IMR-90 (cell line): ENCODE measurements at regions not wholly inside any gene's neighbourhood (a gene's known extent, or its start where the extent isn't known, plus 50 kb on each side); places are given as distances from the start of the nearest gene placed in this dataset.

ENCODE experiments used
- ATAC-seq: fragments of 200-7000 bp; cut with Tn5 transposase; 2 replicates; pipeline ENCODE4 v1.9.1; 2020; ENCODE audit warnings: low read depth, mild to moderate bottlenecking, moderate library complexity
- BruUV-seq: library from RNA; stranded (reverse); fragments of 400-500 nt; replicated peaks from 2 replicates; lab custom pipeline; 2021; lab: Mats Ljungman, UMichigan
- CTCF ChIA-PET: fragments of 300-600 bp; formaldehyde crosslinking; extraction: SDS; loops from one replicate; lab custom pipeline; 2021; ENCODE audit warnings: antibody characterized with exemption; lab: Yijun Ruan, JAX
- POLR2A ChIA-PET: fragments of 300-600 bp; sonication (Branson Sonifier 250); formaldehyde crosslinking; loops from one replicate; lab custom pipeline; 2022; ENCODE audit warnings: antibody characterized with exemption; ENCODE audit not compliant: unreplicated experiment; lab: Charles Lee
- DNase-seq: peaks from one replicate; pipeline ENCODE4 v3.0.0; 2013
- H2AFZ ChIP-seq: replicated peaks from 2 replicates; pipeline ENCODE3; 2013; ENCODE audit warnings: low read length, mild to moderate bottlenecking; ENCODE audit not compliant: poor library complexity
- H2AK5ac ChIP-seq: 2 replicates; pipeline ENCODE4 v1.6.1; 2013; ENCODE audit warnings: low read depth, low read length, inconsistent platforms
- H2AK9ac ChIP-seq: replicated peaks from 2 replicates; pipeline ENCODE3; 2013; ENCODE audit warnings: mild to moderate bottlenecking, low read depth, low read length, moderate library complexity; ENCODE audit not compliant: poor library complexity
- H2BK120ac ChIP-seq: 2 replicates; pipeline ENCODE4 v1.6.1; 2013; ENCODE audit warnings: low read depth, low read length, inconsistent platforms
- H2BK15ac ChIP-seq: 3 replicates; pipeline ENCODE4 v1.6.1; 2013; ENCODE audit warnings: low read depth, low read length, inconsistent platforms
- H2BK20ac ChIP-seq: 2 replicates; pipeline ENCODE4 v1.6.1; 2013; ENCODE audit warnings: low read depth, mild to moderate bottlenecking, inconsistent platforms, low read length, moderate library complexity
- H2BK5ac ChIP-seq: 2 replicates; pipeline ENCODE4 v1.6.1; 2013; ENCODE audit warnings: mild to moderate bottlenecking, low read depth, low read length, inconsistent platforms; ENCODE audit not compliant: poor library complexity, severe bottlenecking
- H3K14ac ChIP-seq: replicated peaks from 2 replicates; pipeline ENCODE4 v1.6.1; 2013; ENCODE audit warnings: low read depth, low read length, inconsistent platforms
- H3K18ac ChIP-seq: 2 replicates; pipeline ENCODE4 v1.6.1; 2013; ENCODE audit warnings: low read depth, low read length, control low read depth
- H3K23ac ChIP-seq: 2 replicates; pipeline ENCODE4 v1.6.1; 2013; ENCODE audit warnings: low read depth, low read length, inconsistent platforms
- H3K27ac ChIP-seq: 2 replicates; pipeline ENCODE4 v1.5.1; 2013; ENCODE audit warnings: mild to moderate bottlenecking, control low read depth, low read length; ENCODE audit not compliant: insufficient read depth
- H3K27me3 ChIP-seq: 2 replicates; pipeline ENCODE4 v1.6.1; 2013; ENCODE audit warnings: low read length; ENCODE audit not compliant: control insufficient read depth, insufficient read depth
- H3K36me3 ChIP-seq: 2 replicates; pipeline ENCODE4 v1.6.1; 2013; ENCODE audit warnings: low read length, mixed read lengths; ENCODE audit not compliant: control insufficient read depth, insufficient read depth
- H3K4ac ChIP-seq: 2 replicates; pipeline ENCODE4 v1.6.1; 2013; ENCODE audit warnings: low read depth, low read length, inconsistent platforms
- H3K4me1 ChIP-seq: 2 replicates; pipeline ENCODE4 v1.6.1; 2013; ENCODE audit warnings: low read length, mixed read lengths; ENCODE audit not compliant: control insufficient read depth, insufficient read depth
- H3K4me2 ChIP-seq: 2 replicates; pipeline ENCODE4 v1.6.1; 2013; ENCODE audit warnings: low read depth, mild to moderate bottlenecking, control low read depth, low read length, moderate library complexity
- H3K4me3 ChIP-seq: 2 replicates; pipeline ENCODE4 v1.5.1; 2013; ENCODE audit warnings: low read depth, mild to moderate bottlenecking, control low read depth, low read length, moderate library complexity; ENCODE audit not compliant: insufficient read depth
- H3K56ac ChIP-seq: 2 replicates; pipeline ENCODE4 v1.6.1; 2013; ENCODE audit warnings: low read length, inconsistent platforms; ENCODE audit not compliant: insufficient read depth; ENCODE audit errors: extremely low read depth
- H3K79me1 ChIP-seq, 2 experiments: 2 replicates each; pipeline ENCODE4 v1.6.1; 2013; ENCODE audit warnings: low read length in 2 of 2, inconsistent platforms in 1 of 2, low read depth in 1 of 2
- H3K9ac ChIP-seq: 2 replicates; pipeline ENCODE4 v1.6.1; 2013; ENCODE audit warnings: low read depth, low read length, control low read depth
- H3K9me1 ChIP-seq: 2 replicates; pipeline ENCODE4 v1.6.1; 2013; ENCODE audit warnings: low read length, inconsistent platforms; ENCODE audit not compliant: insufficient read depth
- H3K9me3 ChIP-seq: 2 replicates; pipeline ENCODE4 v1.6.1; 2013; ENCODE audit warnings: low read length; ENCODE audit not compliant: control insufficient read depth, insufficient read depth
- H4K20me1 ChIP-seq: 2 replicates; pipeline ENCODE4 v1.6.1; 2013; ENCODE audit warnings: low read length, inconsistent platforms; ENCODE audit not compliant: insufficient read depth
- H4K5ac ChIP-seq: 2 replicates; pipeline ENCODE4 v1.6.1; 2013; ENCODE audit warnings: mild to moderate bottlenecking, low read depth, low read length, control low read depth
- H4K8ac ChIP-seq, 2 experiments: 2 replicates each; pipeline ENCODE4 v1.6.1; 2013; ENCODE audit warnings: low read depth in 2 of 2, low read length in 2 of 2, control low read depth in 1 of 2, inconsistent platforms in 1 of 2
- H4K91ac ChIP-seq: 2 replicates; pipeline ENCODE4 v1.6.1; 2013; ENCODE audit warnings: low read depth, low read length, inconsistent platforms; ENCODE audit not compliant: insufficient read depth
- BHLHE40 ChIP-seq: fragments of 150-350 bp; IDR thresholded peaks from 2 replicates; pipeline ENCODE4 v1.6.1; 2016; ENCODE audit warnings: mild to moderate bottlenecking, low read depth, low read length
- FOS ChIP-seq: fragments of 150-350 bp; IDR thresholded peaks from 2 replicates; pipeline ENCODE4 v1.6.1; 2016; ENCODE audit warnings: low read depth, low read length
- MAFK ChIP-seq: IDR thresholded peaks from 2 replicates; pipeline ENCODE4 v1.6.1; 2012; ENCODE audit warnings: low read depth, low read length, improper control_type of control experiment
- MAZ ChIP-seq: IDR thresholded peaks from 2 replicates; pipeline ENCODE4 v1.6.1; 2012; ENCODE audit warnings: low read depth, mild to moderate bottlenecking, low read length, improper control_type of control experiment, moderate library complexity, borderline replicate concordance
- POLR2A ChIP-seq: IDR thresholded peaks from 2 replicates; pipeline ENCODE4 v1.6.1; 2012; ENCODE audit warnings: mild to moderate bottlenecking, low read depth, low read length
- RAD21 ChIP-seq: IDR thresholded peaks from 2 replicates; pipeline ENCODE4 v1.6.1; 2012; ENCODE audit warnings: low read length, improper control_type of control experiment
- RCOR1 ChIP-seq: IDR thresholded peaks from 2 replicates; pipeline ENCODE4 v1.6.1; 2012; ENCODE audit warnings: mild to moderate bottlenecking, low read length, improper control_type of control experiment; ENCODE audit not compliant: insufficient replicate concordance
- USF2 ChIP-seq: fragments of 150-350 bp; IDR thresholded peaks from 2 replicates; pipeline ENCODE4 v1.6.1; 2017; ENCODE audit warnings: mild to moderate bottlenecking, antibody characterized with exemption, low read length, low read depth
- WGBS, 2 experiments: methylation state at CpG; one replicate each; pipeline versions ENCODE4 v1.1.5 to v1.1.7; 2013; ENCODE audit warnings: missing lambda C conversion rate in 2 of 2; ENCODE audit not compliant: insufficient read length in 1 of 2; ENCODE audit errors: extremely low coverage in 2 of 2; 5-methylcytosine and 5-hydroxymethylcytosine counted together
- dilution Hi-C: fragments of 300-500 bp; cut with HindIII; formaldehyde crosslinking; loops from one replicate; pipeline ENCODE4 v1.14.3; 2018; ENCODE audit warnings: low sequenced_read_pairs; ENCODE audit not compliant: unreplicated experiment
- in situ Hi-C: fragments of 300-500 bp; cut with MboI; formaldehyde crosslinking; loops from 3 replicates; pipeline ENCODE4 v1.14.3; 2019; ENCODE audit warnings: low sequenced_read_pairs, inconsistent platforms, mixed read lengths
- intact Hi-C: fragments of 100-400 bp; cut with micrococcal nuclease; formaldehyde crosslinking; loops from 2 replicates; pipeline ENCODE4 v1.10.0; 2022

- intact Hi-C loops, result no loop called here
- Histone ChIP-seq H3K9me3 (no peaks in the 10 kb centered on the region), H3K4ac (no peak overlapping the region), H3K79me1 (no peaks in the 10 kb centered on the region), H3K56ac (no peak overlapping the region), H3K18ac (no peak overlapping the region), H2BK120ac (no peak overlapping the region), H2BK20ac (no peak overlapping the region), H4K8ac (no peak overlapping the region), H2AK5ac (no peak overlapping the region), H3K23ac (no peak overlapping the region), H3K4me1 (no peaks in the 10 kb centered on the region), H2AFZ (no peak overlapping the region), H4K20me1 (no peaks in the 10 kb centered on the region), H3K36me3 (no peaks in the 10 kb centered on the region), H3K9me1 (no peaks in the 10 kb centered on the region), H4K5ac (no peak overlapping the region), H3K4me2 (no peak overlapping the region), H3K14ac (no peak overlapping the region), H3K27me3 (no peaks in the 10 kb centered on the region), H2BK5ac (no peak overlapping the region), H3K27ac (no peak overlapping the region), H3K9ac (no peak overlapping the region), H2AK9ac (no peak overlapping the region), H2BK15ac (no peak overlapping the region), H4K91ac (no peak overlapping the region), H3K4me3 (no peak overlapping the region)
- no CpG with 5 or more reads among the region's 7 CpGs for WGBS, 2 experiments
- DNase-seq (no peak), ATAC-seq (no peak)
- CTCF ChIA-PET, result no interaction called here
- in situ Hi-C loops, result no loop called here
- dilution Hi-C loops, result no loop called here
- BruUV-seq, result no TSS peak
- POLR2A ChIA-PET, result no interaction called here
- TF ChIP-seq FOS (no peak), MAZ (no peak), USF2 (no peak), POLR2A (no peak), RCOR1 (no peak), BHLHE40 (no peak), MAFK (no peak), RAD21 (no peak)
Measured at GRCh38 chr1:38662126-38662525, 197.4 kb downstream of the RRAGC start.
